ENCODE measurements at regions not wholly inside any gene's neighbourhood (a gene's known extent, or its start where the extent isn't known, plus 50 kb on each side); places are given as distances from the start of the nearest gene placed in this dataset.

DNA sequence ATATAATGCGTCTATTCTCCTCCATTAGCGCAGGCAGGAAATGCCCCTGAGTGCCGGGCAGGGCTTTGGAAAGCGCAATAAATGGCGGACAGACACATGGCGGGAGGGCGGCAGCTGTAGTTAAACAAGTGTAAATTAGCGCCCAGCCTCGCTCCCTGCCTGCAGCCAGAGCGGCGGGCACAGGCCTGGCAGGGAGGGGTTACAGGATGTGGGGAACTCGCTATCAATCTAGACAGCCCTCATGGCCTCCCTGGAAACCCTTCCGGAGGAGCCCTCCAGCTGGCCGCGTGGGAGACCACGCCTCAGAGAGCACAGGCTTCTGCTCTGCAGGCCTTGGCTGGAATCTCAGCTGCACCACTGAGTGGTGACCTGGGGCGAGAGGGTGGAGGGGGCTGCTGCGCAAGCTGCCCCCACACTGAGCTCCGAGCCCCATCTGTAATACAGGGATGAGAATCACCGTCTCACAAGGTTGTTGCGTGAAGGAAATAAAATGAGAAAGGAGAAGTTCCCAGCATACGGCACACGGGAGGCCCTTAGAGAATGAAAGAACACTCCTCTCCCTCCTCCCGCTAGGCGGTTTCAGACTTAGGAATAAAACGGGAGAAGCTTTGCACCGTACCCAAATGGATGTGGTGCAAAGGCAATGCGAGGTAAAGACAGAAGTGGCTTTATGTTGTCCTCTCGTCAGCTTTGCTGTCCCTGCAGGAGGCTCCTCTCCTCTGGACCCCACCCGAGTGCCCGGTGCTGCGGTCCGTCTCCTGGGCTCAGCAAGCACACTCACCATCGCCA lies 167.2 kb upstream of the POU3F1 start:
- Histone ChIP-seq H3K4me3 (no peak overlapping the region), H3K9me3 (ENCODE audit: insufficient read depth, low read depth) (no peaks in the 10 kb centered on the region), H3K4me2 (no peak overlapping the region), H3K27me3 (ENCODE audit: insufficient read depth, low read depth) (peaks cover 100% of the 10 kb centered on the region), H4K20me1 (ENCODE audit: insufficient read depth) (no peaks in the 10 kb centered on the region), H3K79me2 (ENCODE audit: low read depth) (no peaks in the 10 kb centered on the region), H3K9me2 (ENCODE audit: insufficient read depth) (no peaks in the 10 kb centered on the region), H2AFZ (no peak overlapping the region), H3K36me3 (ENCODE audit: low read depth) (no peaks in the 10 kb centered on the region), H3K4me1 (replicated peaks; ENCODE audit: insufficient read depth) (no peaks in the 10 kb centered on the region), H3F3A (ENCODE audit: insufficient read depth, low read depth) (no peaks in the 10 kb centered on the region), H3K27ac (no peak overlapping the region)
- intact Hi-C loops (cut with micrococcal nuclease; ENCODE audit: unreplicated experiment): no loop called here
- no peak for TF ChIP-seq EZH2 (IDR thresholded peaks at IDR 0.05; ENCODE audit: low read depth)
- TF ChIP-seq, protein P1, sequence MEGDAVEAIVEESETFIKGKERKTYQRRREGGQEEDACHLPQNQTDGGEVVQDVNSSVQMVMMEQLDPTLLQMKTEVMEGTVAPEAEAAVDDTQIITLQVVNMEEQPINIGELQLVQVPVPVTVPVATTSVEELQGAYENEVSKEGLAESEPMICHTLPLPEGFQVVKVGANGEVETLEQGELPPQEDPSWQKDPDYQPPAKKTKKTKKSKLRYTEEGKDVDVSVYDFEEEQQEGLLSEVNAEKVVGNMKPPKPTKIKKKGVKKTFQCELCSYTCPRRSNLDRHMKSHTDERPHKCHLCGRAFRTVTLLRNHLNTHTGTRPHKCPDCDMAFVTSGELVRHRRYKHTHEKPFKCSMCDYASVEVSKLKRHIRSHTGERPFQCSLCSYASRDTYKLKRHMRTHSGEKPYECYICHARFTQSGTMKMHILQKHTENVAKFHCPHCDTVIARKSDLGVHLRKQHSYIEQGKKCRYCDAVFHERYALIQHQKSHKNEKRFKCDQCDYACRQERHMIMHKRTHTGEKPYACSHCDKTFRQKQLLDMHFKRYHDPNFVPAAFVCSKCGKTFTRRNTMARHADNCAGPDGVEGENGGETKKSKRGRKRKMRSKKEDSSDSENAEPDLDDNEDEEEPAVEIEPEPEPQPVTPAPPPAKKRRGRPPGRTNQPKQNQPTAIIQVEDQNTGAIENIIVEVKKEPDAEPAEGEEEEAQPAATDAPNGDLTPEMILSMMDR (conservative IDR thresholded peaks at IDR 0.05): no peak
- ChIA-PET CTCF (no interaction called here), POLR2A (ENCODE audit: unreplicated experiment) (no interaction called here)
- BruUV-seq (replicated peaks): no TSS peak
- DNase-seq: no peak

- H3K4me2 ChIP-seq: no peak overlapping the region
- POLR2A ChIA-PET (ENCODE audit: unreplicated experiment): no interaction called here
- intact Hi-C loops (cut with micrococcal nuclease; ENCODE audit: unreplicated experiment): no loop called here
- H2AFZ ChIP-seq: no peak overlapping the region
- CTCF ChIA-PET: no interaction called here
- no peak for DNase-seq
- no TSS peak for BruUV-seq (replicated peaks)
- H3K9me2 ChIP-seq (ENCODE audit: insufficient read depth): no peaks in the 10 kb centered on the region
- H3K36me3 ChIP-seq (ENCODE audit: low read depth): no peaks in the 10 kb centered on the region
- H3F3A ChIP-seq (ENCODE audit: insufficient read depth, low read depth): no peaks in the 10 kb centered on the region
- H3K79me2 ChIP-seq (ENCODE audit: low read depth): no peaks in the 10 kb centered on the region
- no peaks in the 10 kb centered on the region for H3K9me3 ChIP-seq (ENCODE audit: insufficient read depth, low read depth)
- H3K4me3 ChIP-seq: no peak overlapping the region
- H3K27me3 ChIP-seq (ENCODE audit: insufficient read depth, low read depth): peaks cover 87% of the 10 kb centered on the region
- no peaks in the 10 kb centered on the region for H4K20me1 ChIP-seq (ENCODE audit: insufficient read depth)
- TF ChIP-seq, protein P1 (conservative IDR thresholded peaks at IDR 0.05): no peak
- no peak for TF ChIP-seq EZH2 (IDR thresholded peaks at IDR 0.05; ENCODE audit: low read depth)
- no peaks in the 10 kb centered on the region for H3K4me1 ChIP-seq (replicated peaks; ENCODE audit: insufficient read depth)
- H3K27ac ChIP-seq: no peak overlapping the region
Observed at GRCh38 chr1:38210895-38211177, 164.2 kb upstream of the POU3F1 start.

GRCh38 chr1:38210021-38210894 lies 163.7 kb upstream of the POU3F1 start:
- intact Hi-C loops (cut with micrococcal nuclease; ENCODE audit: unreplicated experiment): no loop called here
- POLR2A ChIA-PET (ENCODE audit: unreplicated experiment): interaction anchor here (0.6 kb wide), 1 partner anchor 100 kb away, joined by 4 read pairs; no protein-coding TSS in a partner anchor

More at GRCh38 chr1:38210021-38210894, 163.7 kb upstream of the POU3F1 start:
- no peaks in the 10 kb centered on the region for H4K20me1 ChIP-seq (ENCODE audit: insufficient read depth)
- H3K9me3 ChIP-seq (ENCODE audit: insufficient read depth, low read depth): no peaks in the 10 kb centered on the region
- CTCF ChIA-PET: no interaction called here
- no peak overlapping the region for H3K4me2 ChIP-seq
- no peak for TF ChIP-seq EZH2 (IDR thresholded peaks at IDR 0.05; ENCODE audit: low read depth)
- TF ChIP-seq, protein P1 (conservative IDR thresholded peaks at IDR 0.05): no peak
- peaks cover 87% of the 10 kb centered on the region for H3K27me3 ChIP-seq (ENCODE audit: insufficient read depth, low read depth)
- no peak for DNase-seq
- H2AFZ ChIP-seq: no peak overlapping the region
- no peak overlapping the region for H3K4me3 ChIP-seq
- H3K27ac ChIP-seq: no peak overlapping the region
- no peaks in the 10 kb centered on the region for H3F3A ChIP-seq (ENCODE audit: insufficient read depth, low read depth)
- no peaks in the 10 kb centered on the region for H3K79me2 ChIP-seq (ENCODE audit: low read depth)
- H3K36me3 ChIP-seq (ENCODE audit: low read depth): no peaks in the 10 kb centered on the region
- no peaks in the 10 kb centered on the region for H3K4me1 ChIP-seq (replicated peaks; ENCODE audit: insufficient read depth)
- H3K9me2 ChIP-seq (ENCODE audit: insufficient read depth): no peaks in the 10 kb centered on the region
- no TSS peak for BruUV-seq (replicated peaks)

Data from PC-9 (cell line).